ENCODE measurements at regions not wholly inside any gene's neighbourhood (a gene's known extent, or its start where the extent isn't known, plus 50 kb on each side); places are given as distances from the start of the nearest gene placed in this dataset.
A peak's percentile ranks its signal among the peaks of the same experiment; 100 is the strongest.

- no peak overlapping the region for H3K4me3 ChIP-seq (replicated peaks in 1 of 4; ENCODE audit: control extremely low read depth in 1 of 4, insufficient read depth in 1 of 4, low read depth in 3 of 4, low read length in 4 of 4)
- no peak overlapping the region for H2AFZ ChIP-seq (ENCODE audit: low read length)
- no peaks in the 10 kb centered on the region for H3K79me2 ChIP-seq (ENCODE audit: control insufficient read depth, insufficient read depth, low read length)
- no peaks in the 10 kb centered on the region for H3K4me1 ChIP-seq (ENCODE audit: control insufficient read depth, extremely low read depth, insufficient read depth, low read length)
- no peaks in the 10 kb centered on the region for H3K9me3 ChIP-seq (ENCODE audit: control insufficient read depth, insufficient read depth, low read depth, low read length)
- H3K36me3 ChIP-seq (ENCODE audit: control insufficient read depth, insufficient read depth, low read length), result no peaks in the 10 kb centered on the region
- no peak overlapping the region for H3K27ac ChIP-seq (ENCODE audit: insufficient read depth, low read length)
- TF ChIP-seq EZH2 (IDR thresholded peaks at IDR 0.05; ENCODE audit: low read length, missing control alignments) (no peak), CTCF (conservative IDR thresholded peaks at IDR 0.05 in 1 of 2, IDR thresholded peaks at IDR 0.05 in 1 of 2; ENCODE audit: low read depth in 1 of 2, low read length in 2 of 2) (peak; percentile 59 to 70)
- no peak overlapping the region for H3K9ac ChIP-seq (ENCODE audit: insufficient read depth, low read length)
- DNase-seq (ENCODE audit: low read depth in 2 of 2), result peak in 1 of 2 donors; percentile 57
- H4K20me1 ChIP-seq (ENCODE audit: control insufficient read depth, extremely low read depth, insufficient read depth, low read length), result no peaks in the 10 kb centered on the region
- H3K27me3 ChIP-seq (ENCODE audit: control insufficient read depth, insufficient read depth, low read length), result no peaks in the 10 kb centered on the region
- no peak overlapping the region for H3K4me2 ChIP-seq (ENCODE audit: extremely low read depth, insufficient read depth, low read length)
Measured at GRCh38 chr12:65685514-65685913, 138.8 kb upstream of the HMGA2 start.

DNA sequence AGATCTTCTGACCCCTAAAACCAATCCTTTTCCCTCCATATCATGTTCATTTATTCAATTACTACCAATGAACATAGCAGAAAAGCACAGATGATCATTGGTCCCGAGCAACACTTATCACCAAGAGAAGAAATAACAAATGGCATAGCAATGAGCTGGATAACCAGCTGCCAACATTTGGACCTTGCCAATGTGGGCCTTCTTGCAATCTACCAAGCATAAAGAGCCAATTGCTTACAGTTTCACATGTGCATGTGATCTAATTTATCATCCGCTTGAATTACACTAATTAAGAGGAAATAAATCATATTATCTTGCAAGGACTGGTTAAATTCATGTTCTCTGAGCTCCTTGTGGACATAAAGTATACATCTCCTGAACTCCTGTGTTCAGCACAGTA, 134.8 kb upstream of the HMGA2 start:
- H3K36me3 ChIP-seq (ENCODE audit: control insufficient read depth, insufficient read depth, low read length), result no peaks in the 10 kb centered on the region
- H3K79me2 ChIP-seq (ENCODE audit: control insufficient read depth, insufficient read depth, low read length), result no peaks in the 10 kb centered on the region
- H3K27me3 ChIP-seq (ENCODE audit: control insufficient read depth, insufficient read depth, low read length), result no peaks in the 10 kb centered on the region
- TF ChIP-seq EZH2 (IDR thresholded peaks at IDR 0.05; ENCODE audit: low read length, missing control alignments) (no peak), CTCF (conservative IDR thresholded peaks at IDR 0.05 in 1 of 2, IDR thresholded peaks at IDR 0.05 in 1 of 2; ENCODE audit: low read depth in 1 of 2, low read length in 2 of 2) (no peak)
- H3K4me2 ChIP-seq (ENCODE audit: extremely low read depth, insufficient read depth, low read length), result no peak overlapping the region
- DNase-seq (ENCODE audit: low read depth in 2 of 2), result no peak
- no peak overlapping the region for H3K4me3 ChIP-seq (replicated peaks in 1 of 4; ENCODE audit: control extremely low read depth in 1 of 4, insufficient read depth in 1 of 4, low read depth in 3 of 4, low read length in 4 of 4)
- H3K9me3 ChIP-seq (ENCODE audit: control insufficient read depth, insufficient read depth, low read depth, low read length), result no peaks in the 10 kb centered on the region
- no peak overlapping the region for H2AFZ ChIP-seq (ENCODE audit: low read length)
- no peaks in the 10 kb centered on the region for H3K4me1 ChIP-seq (ENCODE audit: control insufficient read depth, extremely low read depth, insufficient read depth, low read length)
- no peak overlapping the region for H3K27ac ChIP-seq (ENCODE audit: insufficient read depth, low read length)
- no peak overlapping the region for H3K9ac ChIP-seq (ENCODE audit: insufficient read depth, low read length)
- H4K20me1 ChIP-seq (ENCODE audit: control insufficient read depth, extremely low read depth, insufficient read depth, low read length), result no peaks in the 10 kb centered on the region

GRCh38 chr12:65690477-65690876, 133.8 kb upstream of the HMGA2 start:
- Histone ChIP-seq H3K4me3 (replicated peaks in 1 of 4; ENCODE audit: control extremely low read depth in 1 of 4, insufficient read depth in 1 of 4, low read depth in 3 of 4, low read length in 4 of 4) (no peak overlapping the region), H2AFZ (ENCODE audit: low read length) (no peak overlapping the region), H3K4me2 (ENCODE audit: extremely low read depth, insufficient read depth, low read length) (no peak overlapping the region), H3K27me3 (ENCODE audit: control insufficient read depth, insufficient read depth, low read length) (no peaks in the 10 kb centered on the region), H3K9me3 (ENCODE audit: control insufficient read depth, insufficient read depth, low read depth, low read length) (no peaks in the 10 kb centered on the region), H3K9ac (ENCODE audit: insufficient read depth, low read length) (no peak overlapping the region), H3K79me2 (ENCODE audit: control insufficient read depth, insufficient read depth, low read length) (no peaks in the 10 kb centered on the region), H3K36me3 (ENCODE audit: control insufficient read depth, insufficient read depth, low read length) (no peaks in the 10 kb centered on the region), H4K20me1 (ENCODE audit: control insufficient read depth, extremely low read depth, insufficient read depth, low read length) (no peaks in the 10 kb centered on the region), H3K27ac (ENCODE audit: insufficient read depth, low read length) (no peak overlapping the region), H3K4me1 (ENCODE audit: control insufficient read depth, extremely low read depth, insufficient read depth, low read length) (peaks cover 3% of the 10 kb centered on the region)
- no peak for DNase-seq (ENCODE audit: low read depth in 2 of 2)
- TF ChIP-seq EZH2 (IDR thresholded peaks at IDR 0.05; ENCODE audit: low read length, missing control alignments), result no peak
- no peak for TF ChIP-seq CTCF (conservative IDR thresholded peaks at IDR 0.05 in 1 of 2, IDR thresholded peaks at IDR 0.05 in 1 of 2; ENCODE audit: low read depth in 1 of 2, low read length in 2 of 2)

Data from fibroblast of lung (primary cell).